GM06990 (cell line): ENCODE measurements at regions not wholly inside any gene's neighbourhood (a gene's known extent, or its start where the extent isn't known, plus 50 kb on each side); places are given as distances from the start of the nearest gene placed in this dataset.

Experiments used
- DNase-seq: peaks from one replicate; pipeline ENCODE4 v3.0.0-alpha.2; 2011; ENCODE audit not compliant: insufficient read length; ENCODE audit errors: extremely low read depth
- H3K27me3 ChIP-seq: replicated peaks from 2 replicates; pipeline ENCODE4 v1.6.0; 2011; ENCODE audit warnings: low read length; ENCODE audit not compliant: control insufficient read depth, insufficient read depth
- H3K36me3 ChIP-seq: 2 replicates; pipeline ENCODE4 v1.5.1; 2011; ENCODE audit warnings: low read length; ENCODE audit not compliant: control insufficient read depth, insufficient read depth
- H3K4me3 ChIP-seq: replicated peaks from 2 replicates; pipeline ENCODE4 v1.5.1; 2011; ENCODE audit warnings: low read depth, mild to moderate bottlenecking, control low read depth, low read length
- TF ChIP-seq, protein P1 (sequence below): IDR thresholded peaks from 2 replicates; pipeline ENCODE4 v1.5.1; 2011; ENCODE audit warnings: low read length, control low read depth, mild to moderate bottlenecking, inconsistent platforms; ENCODE audit not compliant: insufficient read depth, poor library complexity, severe bottlenecking

DNA sequence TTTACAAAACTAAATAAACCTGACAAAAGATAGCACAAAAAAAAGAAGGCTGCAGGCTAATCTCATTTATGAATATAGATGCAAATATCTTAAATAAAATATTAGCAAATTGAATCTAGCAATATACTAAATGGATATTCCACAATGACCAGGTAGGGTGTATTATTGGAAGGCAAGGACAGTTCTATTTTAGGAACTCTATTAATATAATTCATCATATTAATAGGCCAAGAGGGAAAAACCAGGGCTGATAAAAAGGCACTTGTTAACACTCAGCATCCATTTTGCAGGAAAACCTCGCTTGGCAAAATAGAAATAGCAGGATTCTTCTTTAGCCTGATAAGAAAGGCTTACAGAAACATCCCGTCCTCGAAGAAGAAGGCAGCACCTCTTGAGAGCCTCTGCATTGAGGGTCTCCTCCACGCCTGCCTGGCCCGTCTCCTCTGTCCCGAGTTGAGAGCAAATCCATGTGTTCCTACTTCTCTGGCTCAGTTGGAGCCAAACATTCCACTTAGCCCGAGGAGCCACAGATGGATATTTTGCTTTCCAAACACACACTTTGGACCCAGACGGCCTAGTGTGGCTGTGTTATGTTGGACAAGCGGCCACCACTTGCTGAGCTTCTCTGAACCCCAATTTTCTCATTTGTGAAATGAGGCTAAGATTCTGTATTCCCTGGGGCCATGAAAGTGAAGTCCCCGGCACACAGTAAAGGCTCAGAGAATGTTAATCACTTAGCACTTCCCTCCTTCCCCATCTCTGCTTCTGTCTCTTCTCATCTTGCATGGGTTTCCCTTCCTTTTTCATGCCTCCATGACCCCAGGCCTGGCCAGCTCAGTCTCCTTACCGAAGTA lies 181.8 kb upstream of the MVB12B start:
- TF ChIP-seq, protein P1, sequence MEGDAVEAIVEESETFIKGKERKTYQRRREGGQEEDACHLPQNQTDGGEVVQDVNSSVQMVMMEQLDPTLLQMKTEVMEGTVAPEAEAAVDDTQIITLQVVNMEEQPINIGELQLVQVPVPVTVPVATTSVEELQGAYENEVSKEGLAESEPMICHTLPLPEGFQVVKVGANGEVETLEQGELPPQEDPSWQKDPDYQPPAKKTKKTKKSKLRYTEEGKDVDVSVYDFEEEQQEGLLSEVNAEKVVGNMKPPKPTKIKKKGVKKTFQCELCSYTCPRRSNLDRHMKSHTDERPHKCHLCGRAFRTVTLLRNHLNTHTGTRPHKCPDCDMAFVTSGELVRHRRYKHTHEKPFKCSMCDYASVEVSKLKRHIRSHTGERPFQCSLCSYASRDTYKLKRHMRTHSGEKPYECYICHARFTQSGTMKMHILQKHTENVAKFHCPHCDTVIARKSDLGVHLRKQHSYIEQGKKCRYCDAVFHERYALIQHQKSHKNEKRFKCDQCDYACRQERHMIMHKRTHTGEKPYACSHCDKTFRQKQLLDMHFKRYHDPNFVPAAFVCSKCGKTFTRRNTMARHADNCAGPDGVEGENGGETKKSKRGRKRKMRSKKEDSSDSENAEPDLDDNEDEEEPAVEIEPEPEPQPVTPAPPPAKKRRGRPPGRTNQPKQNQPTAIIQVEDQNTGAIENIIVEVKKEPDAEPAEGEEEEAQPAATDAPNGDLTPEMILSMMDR = no peak
- Histone ChIP-seq H3K4me3 (no peak overlapping the region), H3K27me3 (no peaks in the 10 kb centered on the region)

GRCh38 chr9:126145887-126146253 lies 180.8 kb upstream of the MVB12B start:
- TF ChIP-seq, protein P1 = no peak
- Histone ChIP-seq H3K36me3 (no peaks in the 10 kb centered on the region), H3K4me3 (peak overlapping the region; percentile 48), H3K27me3 (no peaks in the 10 kb centered on the region)
- no peak for DNase-seq

More for the DNA sequence above, 181.8 kb upstream of the MVB12B start:
- no peak for DNase-seq
- H3K36me3 ChIP-seq = no peaks in the 10 kb centered on the region

DNA sequence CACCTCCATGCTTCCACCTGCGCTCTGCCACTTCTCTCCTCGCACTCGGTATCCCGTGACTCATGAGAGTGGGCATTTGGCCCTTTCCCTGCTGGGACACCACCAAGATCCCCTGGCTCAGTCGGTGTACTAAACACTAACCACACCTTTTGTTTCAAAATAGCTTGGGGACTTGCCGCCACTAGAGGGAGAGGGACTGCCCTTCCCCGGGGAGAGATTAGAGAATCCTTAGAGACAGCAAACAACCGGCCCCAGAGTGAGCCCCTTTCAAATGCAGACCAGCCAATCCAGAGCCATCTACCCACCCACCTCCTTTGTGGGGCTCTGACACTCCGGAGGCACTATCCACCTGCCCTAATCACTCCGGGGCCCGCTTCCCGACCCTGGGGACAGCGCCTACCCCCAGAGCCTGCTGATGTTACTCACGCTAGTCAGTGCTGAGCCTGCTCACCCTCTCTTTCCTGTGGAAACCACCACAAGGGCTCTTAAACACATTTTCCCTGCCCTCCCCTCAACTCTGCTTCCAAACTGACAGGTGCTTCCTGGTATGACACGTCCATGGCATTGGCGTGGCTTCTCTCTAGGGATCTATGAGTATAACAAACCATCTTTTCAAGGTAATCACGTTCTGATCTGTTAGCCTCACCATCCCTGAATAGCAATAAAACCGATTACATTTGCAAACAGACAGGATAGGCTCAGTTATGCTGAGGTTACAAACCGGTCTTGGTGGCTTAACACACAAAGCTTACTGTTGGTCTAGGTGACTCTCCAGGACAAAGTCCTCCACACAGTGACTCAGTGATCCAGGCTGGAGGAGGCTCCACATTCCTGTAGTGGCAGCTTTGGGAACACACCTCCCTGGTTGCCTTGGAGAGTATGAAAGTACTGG lies 180.1 kb upstream of the MVB12B start:
- H3K36me3 ChIP-seq = no peaks in the 10 kb centered on the region
- H3K27me3 ChIP-seq = no peaks in the 10 kb centered on the region
- H3K4me3 ChIP-seq = peak overlapping the region; percentile 48
- TF ChIP-seq, protein P1 = peak; percentile 75
- peak; percentile 47 for DNase-seq

GRCh38 chr9:126147186-126147935 lies 179.3 kb upstream of the MVB12B start:
- no peak for DNase-seq
- TF ChIP-seq, protein P1 = no peak
- Histone ChIP-seq H3K4me3 (no peak overlapping the region), H3K36me3 (no peaks in the 10 kb centered on the region), H3K27me3 (no peaks in the 10 kb centered on the region)
